K562 (cell line): ENCODE measurements at regions not wholly inside any gene's neighbourhood (a gene's known extent, or its start where the extent isn't known, plus 50 kb on each side); places are given as distances from the start of the nearest gene placed in this dataset.
A peak's percentile ranks its signal among the peaks of the same experiment; 100 is the strongest.

Experiments used
- ATAC-seq: fragments of 200-7000 bp; cut with Tn5 transposase; 3 replicates; pipeline ENCODE4 v1.9.1; 2020; ENCODE audit warnings: moderate library complexity
- BruUV-seq: library from RNA; stranded (reverse); fragments of 400-500 nt; replicated peaks from 2 replicates; lab custom pipeline; 2021; lab: Mats Ljungman, UMichigan
- CTCF ChIA-PET: fragments of 300-600 bp; formaldehyde crosslinking; extraction: SDS; loops from one replicate; lab custom pipeline; 2021; ENCODE audit warnings: low intra/inter-chr PET ratio; lab: Yijun Ruan, JAX
- POLR2A ChIA-PET: fragments of 300-600, 350-650 bp; sonication (Branson Sonifier 250); formaldehyde crosslinking; extraction: SDS; loops from one replicate; lab custom pipeline; 2021; ENCODE audit warnings: antibody characterized with exemption, inconsistent platforms; lab: Yijun Ruan, JAX
- DNase-seq, 4 experiments: peaks; one replicate each; pipeline versions ENCODE4 v3.0.0 to v3.0.0-alpha.2; 2011 to 2018; ENCODE audit warnings: low spot score in 3 of 4, mixed read lengths in 3 of 4; ENCODE audit errors: extremely low read depth in 1 of 4
- FAIRE-seq: peaks from 2 replicates; lab custom pipeline; 2011; peaks lifted over from hg19 to GRCh38; lab: Jason Lieb, UNC
- H2AFZ ChIP-seq: 2 replicates; pipeline ENCODE4 v1.6.0; 2011; ENCODE audit warnings: low read depth, low read length, control low read depth, inconsistent platforms
- H3K27ac ChIP-seq: fragments of 200-600 bp; 3 replicates; pipeline ENCODE4 v1.8.0; 2011; ENCODE audit warnings: low read depth, mild to moderate bottlenecking, control low read depth, inconsistent platforms, low read length, moderate library complexity, mixed read lengths; ENCODE audit errors: extremely low read depth
- H3K27me3 ChIP-seq, 2 experiments: fragments of 300-600 bp in 1 of 2; 2 replicates in 1 of 2; 3 replicates in 1 of 2; pipeline versions ENCODE4 v1.6.0 to v1.8.0; 2011; ENCODE audit warnings: inconsistent platforms in 2 of 2, low read length in 2 of 2, mild to moderate bottlenecking in 1 of 2, mixed read lengths in 1 of 2, moderate library complexity in 1 of 2; ENCODE audit not compliant: control insufficient read depth in 2 of 2, insufficient read depth in 2 of 2
- H3K36me3 ChIP-seq: fragments of 300-600 bp; 3 replicates; pipeline ENCODE4 v1.8.0; 2011; ENCODE audit warnings: mild to moderate bottlenecking, low read length, inconsistent platforms; ENCODE audit not compliant: control insufficient read depth, insufficient read depth
- H3K4me1 ChIP-seq, 2 experiments: fragments of 200-600 bp in 1 of 2; replicated peaks in 1 of 2; 2 replicates in 1 of 2; 3 replicates in 1 of 2; pipeline versions ENCODE4 v1.5.1 to v1.8.0; 2011; ENCODE audit warnings: inconsistent platforms in 2 of 2, low read length in 2 of 2, mild to moderate bottlenecking in 1 of 2, mixed read lengths in 1 of 2, moderate library complexity in 1 of 2; ENCODE audit not compliant: control insufficient read depth in 2 of 2, insufficient read depth in 2 of 2
- H3K4me2 ChIP-seq: 2 replicates; pipeline ENCODE4 v1.6.1; 2011; ENCODE audit warnings: low read length, control low read depth, inconsistent platforms, mixed read lengths; ENCODE audit not compliant: insufficient read depth
- H3K4me3 ChIP-seq: fragments of 200-600 bp; sonication (generic), shearing (Covaris generic); 2 replicates; pipeline ENCODE4 v1.5.1; 2016; ENCODE audit warnings: control low read depth, inconsistent platforms
- H3K79me2 ChIP-seq: fragments of 200-600 bp; 3 replicates; pipeline ENCODE4 v1.8.0; 2011; ENCODE audit warnings: low read length, inconsistent platforms; ENCODE audit not compliant: control insufficient read depth, insufficient read depth
- H3K9ac ChIP-seq, 2 experiments: 2 replicates each; pipeline versions ENCODE4 v1.6.0 to v1.6.1; 2011; ENCODE audit warnings: low read depth in 2 of 2, low read length in 2 of 2, control low read depth in 1 of 2, inconsistent platforms in 1 of 2, mild to moderate bottlenecking in 1 of 2, mixed read lengths in 1 of 2; ENCODE audit not compliant: insufficient read depth in 1 of 2
- H3K9me1 ChIP-seq: one replicate; pipeline ENCODE4 v1.6.0; 2011; ENCODE audit warnings: inconsistent platforms, mild to moderate bottlenecking, low read length, moderate library complexity; ENCODE audit not compliant: control insufficient read depth, insufficient read depth
- H3K9me3 ChIP-seq: replicated peaks from 2 replicates; pipeline ENCODE4 v1.5.1; 2011; ENCODE audit warnings: low read depth, low read length, inconsistent platforms; ENCODE audit not compliant: control insufficient read depth, insufficient read depth
- H4K20me1 ChIP-seq: replicated peaks from 2 replicates; pipeline ENCODE4 v1.6.1; 2011; ENCODE audit warnings: low read length, inconsistent platforms, mixed read lengths; ENCODE audit not compliant: control insufficient read depth, insufficient read depth
- BCL6 ChIP-seq: fragments of 250-450 bp; sonication (Bioruptor Pico); IDR thresholded peaks from 2 replicates; pipeline ENCODE4 v1.4.0; 2020
- BCOR ChIP-seq: fragments of 450-650 bp; IDR thresholded peaks from 2 replicates; pipeline ENCODE4 v1.6.1; 2016
- CBFB ChIP-seq: sonication (generic); formaldehyde crosslinking; IDR thresholded peaks from 2 replicates; pipeline ENCODE4 v1.4.0; 2020; ENCODE audit warnings: mild to moderate bottlenecking, missing genetic modification reagents
- ETV5 ChIP-seq: sonication (generic); formaldehyde crosslinking; IDR thresholded peaks from 2 replicates; pipeline ENCODE4 v1.4.0; 2020; ENCODE audit warnings: low read depth, mild to moderate bottlenecking, missing genetic modification reagents
- PCBP1 ChIP-seq: fragments of 200-400 bp; formaldehyde crosslinking; IDR thresholded peaks from 2 replicates; pipeline ENCODE4 v1.6.1; 2018; ENCODE audit warnings: mild to moderate bottlenecking, low read depth, low read length; ENCODE audit not compliant: poor library complexity, severe bottlenecking
- POLR2H ChIP-seq: IDR thresholded peaks from 2 replicates; pipeline ENCODE4 v1.6.1; 2016; ENCODE audit warnings: missing genetic modification characterization, low read depth, mild to moderate bottlenecking, control low read depth, missing compliant biosample characterization, moderate library complexity
- SREBF2 ChIP-seq: sonication (generic); formaldehyde crosslinking; IDR thresholded peaks from 2 replicates; pipeline ENCODE4 v1.4.0; 2020; ENCODE audit warnings: mild to moderate bottlenecking, missing genetic modification reagents
- SRSF3 ChIP-seq: fragments of 200-400 bp; formaldehyde crosslinking; IDR thresholded peaks from 2 replicates; pipeline ENCODE4 v1.6.1; 2016; ENCODE audit warnings: mild to moderate bottlenecking, low read length, moderate library complexity; ENCODE audit not compliant: insufficient read depth
- SRSF9 ChIP-seq: fragments of 200-400 bp; formaldehyde crosslinking; IDR thresholded peaks from 2 replicates; pipeline ENCODE4 v1.6.1; 2017; ENCODE audit warnings: low read depth, low read length, borderline replicate concordance
- ZNF274 ChIP-seq: IDR thresholded peaks from 2 replicates; pipeline ENCODE4 v1.6.1; 2011; ENCODE audit warnings: low read depth, mild to moderate bottlenecking, low read length, moderate library complexity, borderline replicate concordance
- ZNF75A ChIP-seq: fragments of 450-650 bp; formaldehyde crosslinking; IDR thresholded peaks from 2 replicates; pipeline ENCODE4 v1.4.0; 2020; ENCODE audit warnings: mild to moderate bottlenecking
- WGBS: fragments of 100-300 bp; shearing (Covaris generic); methylation state at CpG from one replicate; pipeline ENCODE4 v1.1.6; 2016; ENCODE audit warnings: low coverage, mixed read lengths; ENCODE audit not compliant: insufficient coverage; ENCODE audit errors: missing lambda C conversion rate; 5-methylcytosine and 5-hydroxymethylcytosine counted together
- in situ Hi-C: fragments of 300-500 bp; cut with MboI; formaldehyde crosslinking; loops from 4 replicates; pipeline ENCODE4 v1.15.0; 2018; ENCODE audit warnings: inconsistent platforms, mixed read lengths
- intact Hi-C: fragments of 100-400 bp; cut with micrococcal nuclease; formaldehyde crosslinking; loops from 2 replicates; pipeline ENCODE4 v1.14.2; 2022
- TF ChIP-seq, protein P1 (sequence below): fragments of 450-650 bp; formaldehyde crosslinking; IDR thresholded peaks from 2 replicates; pipeline ENCODE4 v1.4.0; 2020; ENCODE audit warnings: mild to moderate bottlenecking, moderate library complexity
- TF ChIP-seq, protein P2 (sequence below), 3 experiments: IDR thresholded peaks in 2 of 3; conservative IDR thresholded peaks in 1 of 3; 2 replicates each; pipeline ENCODE4 v1.5.1; 2011 to 2012; ENCODE audit warnings: low read length in 3 of 3, mild to moderate bottlenecking in 3 of 3, control low read depth in 2 of 3, improper control_type of control experiment in 1 of 3, inconsistent platforms in 1 of 3, low read depth in 1 of 3, mixed read lengths in 1 of 3, moderate library complexity in 1 of 3; ENCODE audit not compliant: insufficient read depth in 2 of 3
- TF ChIP-seq, protein P3 (sequence below): fragments of 450-650 bp; IDR thresholded peaks from 2 replicates; pipeline ENCODE4 v1.6.1; 2016; ENCODE audit warnings: mild to moderate bottlenecking
- TF ChIP-seq, protein P4 (sequence below): fragments of 450-650 bp; IDR thresholded peaks from 2 replicates; pipeline ENCODE4 v1.7.0; 2016; ENCODE audit warnings: borderline replicate concordance

DNA sequence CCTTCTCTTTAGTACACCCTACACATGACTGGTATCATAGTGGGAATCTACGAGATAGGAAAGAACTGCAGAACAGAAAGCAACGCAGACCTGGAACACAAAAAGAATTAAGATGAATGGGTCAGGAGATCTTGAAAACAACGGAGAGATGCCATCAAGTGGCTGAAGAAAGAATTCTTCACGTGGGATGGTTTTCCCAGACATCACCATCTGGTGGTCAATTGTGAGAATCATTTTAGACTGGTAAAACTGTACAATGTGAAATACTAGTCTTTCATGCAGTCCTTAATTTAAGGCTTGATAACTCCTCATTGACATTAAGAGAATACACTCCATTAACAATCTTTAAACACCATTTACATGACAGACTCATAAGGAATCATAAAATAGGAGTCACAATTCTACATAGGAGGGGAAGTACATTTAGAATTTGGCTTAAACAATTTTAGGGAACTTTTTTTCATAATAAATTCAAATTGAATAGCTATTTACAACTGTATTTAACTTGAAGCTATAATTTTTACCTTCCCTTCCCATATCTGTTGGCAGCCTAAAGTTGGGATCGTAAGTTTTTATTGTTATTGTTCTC lies 128.4 kb upstream of the TRPM3 start:
- in situ Hi-C loops (loop anchor here (5.0 kb wide), 1 partner anchor 613 kb away; no protein-coding TSS in a partner anchor), intact Hi-C loops (loop anchor here (1.0 to 5.0 kb wide), 3 partner anchors 238 to 609 kb away; no protein-coding TSS in a partner anchor)
- DNase-seq (peak; percentile 23 to 54 (median 36)), ATAC-seq (peak; percentile 79), FAIRE-seq (peak; percentile 74)
- CTCF ChIA-PET: interaction anchor here (0.9 to 2.3 kb wide), 3 partner anchors 325 to 609 kb away, joined by 3 to 9 read pairs (median 9); no protein-coding TSS in a partner anchor
- H2AFZ ChIP-seq: no peak overlapping the region
- H3K4me3 ChIP-seq: no peak overlapping the region
- H3K36me3 ChIP-seq: no peaks in the 10 kb centered on the region
- no peak overlapping the region for H3K9ac ChIP-seq
- H3K4me2 ChIP-seq: no peak overlapping the region
- 0% methylated on average over 5 of the region's 5 CpGs for WGBS
- POLR2A ChIA-PET: no interaction called here
- no peaks in the 10 kb centered on the region for H3K9me3 ChIP-seq
- no peaks in the 10 kb centered on the region for H4K20me1 ChIP-seq
- BruUV-seq: no TSS peak
- H3K27ac ChIP-seq: no peak overlapping the region
- H3K27me3 ChIP-seq: no peaks in the 10 kb centered on the region
- H3K9me1 ChIP-seq: no peaks in the 10 kb centered on the region
- H3K4me1 ChIP-seq: no peaks in the 10 kb centered on the region
- no peaks in the 10 kb centered on the region for H3K79me2 ChIP-seq
- TF ChIP-seq SRSF9 (no peak), ZNF274 (no peak), PCBP1 (no peak), SREBF2 (CRISPR knock-in tag) (no peak), SRSF3 (no peak), ETV5 (CRISPR knock-in tag) (no peak), ZNF75A (no peak), BCL6 (no peak), BCOR (no peak), CBFB (CRISPR knock-in tag) (no peak), POLR2H (no peak)
- TF ChIP-seq, protein P1, sequence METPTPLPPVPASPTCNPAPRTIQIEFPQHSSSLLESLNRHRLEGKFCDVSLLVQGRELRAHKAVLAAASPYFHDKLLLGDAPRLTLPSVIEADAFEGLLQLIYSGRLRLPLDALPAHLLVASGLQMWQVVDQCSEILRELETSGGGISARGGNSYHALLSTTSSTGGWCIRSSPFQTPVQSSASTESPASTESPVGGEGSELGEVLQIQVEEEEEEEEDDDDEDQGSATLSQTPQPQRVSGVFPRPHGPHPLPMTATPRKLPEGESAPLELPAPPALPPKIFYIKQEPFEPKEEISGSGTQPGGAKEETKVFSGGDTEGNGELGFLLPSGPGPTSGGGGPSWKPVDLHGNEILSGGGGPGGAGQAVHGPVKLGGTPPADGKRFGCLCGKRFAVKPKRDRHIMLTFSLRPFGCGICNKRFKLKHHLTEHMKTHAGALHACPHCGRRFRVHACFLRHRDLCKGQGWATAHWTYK (CRISPR knock-in tag): no peak
- TF ChIP-seq, protein P2, sequence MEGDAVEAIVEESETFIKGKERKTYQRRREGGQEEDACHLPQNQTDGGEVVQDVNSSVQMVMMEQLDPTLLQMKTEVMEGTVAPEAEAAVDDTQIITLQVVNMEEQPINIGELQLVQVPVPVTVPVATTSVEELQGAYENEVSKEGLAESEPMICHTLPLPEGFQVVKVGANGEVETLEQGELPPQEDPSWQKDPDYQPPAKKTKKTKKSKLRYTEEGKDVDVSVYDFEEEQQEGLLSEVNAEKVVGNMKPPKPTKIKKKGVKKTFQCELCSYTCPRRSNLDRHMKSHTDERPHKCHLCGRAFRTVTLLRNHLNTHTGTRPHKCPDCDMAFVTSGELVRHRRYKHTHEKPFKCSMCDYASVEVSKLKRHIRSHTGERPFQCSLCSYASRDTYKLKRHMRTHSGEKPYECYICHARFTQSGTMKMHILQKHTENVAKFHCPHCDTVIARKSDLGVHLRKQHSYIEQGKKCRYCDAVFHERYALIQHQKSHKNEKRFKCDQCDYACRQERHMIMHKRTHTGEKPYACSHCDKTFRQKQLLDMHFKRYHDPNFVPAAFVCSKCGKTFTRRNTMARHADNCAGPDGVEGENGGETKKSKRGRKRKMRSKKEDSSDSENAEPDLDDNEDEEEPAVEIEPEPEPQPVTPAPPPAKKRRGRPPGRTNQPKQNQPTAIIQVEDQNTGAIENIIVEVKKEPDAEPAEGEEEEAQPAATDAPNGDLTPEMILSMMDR (IDR thresholded peaks at IDR 0.05 in 2 of 3, conservative IDR thresholded peaks at IDR 0.05 in 1 of 3; ENCODE audit: insufficient read depth in 2 of 3, low read depth in 1 of 3, low read length in 3 of 3): peak; percentile 66 to 98 (median 97)
- TF ChIP-seq, protein P3, sequence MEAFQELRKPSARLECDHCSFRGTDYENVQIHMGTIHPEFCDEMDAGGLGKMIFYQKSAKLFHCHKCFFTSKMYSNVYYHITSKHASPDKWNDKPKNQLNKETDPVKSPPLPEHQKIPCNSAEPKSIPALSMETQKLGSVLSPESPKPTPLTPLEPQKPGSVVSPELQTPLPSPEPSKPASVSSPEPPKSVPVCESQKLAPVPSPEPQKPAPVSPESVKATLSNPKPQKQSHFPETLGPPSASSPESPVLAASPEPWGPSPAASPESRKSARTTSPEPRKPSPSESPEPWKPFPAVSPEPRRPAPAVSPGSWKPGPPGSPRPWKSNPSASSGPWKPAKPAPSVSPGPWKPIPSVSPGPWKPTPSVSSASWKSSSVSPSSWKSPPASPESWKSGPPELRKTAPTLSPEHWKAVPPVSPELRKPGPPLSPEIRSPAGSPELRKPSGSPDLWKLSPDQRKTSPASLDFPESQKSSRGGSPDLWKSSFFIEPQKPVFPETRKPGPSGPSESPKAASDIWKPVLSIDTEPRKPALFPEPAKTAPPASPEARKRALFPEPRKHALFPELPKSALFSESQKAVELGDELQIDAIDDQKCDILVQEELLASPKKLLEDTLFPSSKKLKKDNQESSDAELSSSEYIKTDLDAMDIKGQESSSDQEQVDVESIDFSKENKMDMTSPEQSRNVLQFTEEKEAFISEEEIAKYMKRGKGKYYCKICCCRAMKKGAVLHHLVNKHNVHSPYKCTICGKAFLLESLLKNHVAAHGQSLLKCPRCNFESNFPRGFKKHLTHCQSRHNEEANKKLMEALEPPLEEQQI: no peak
- TF ChIP-seq, protein P4, sequence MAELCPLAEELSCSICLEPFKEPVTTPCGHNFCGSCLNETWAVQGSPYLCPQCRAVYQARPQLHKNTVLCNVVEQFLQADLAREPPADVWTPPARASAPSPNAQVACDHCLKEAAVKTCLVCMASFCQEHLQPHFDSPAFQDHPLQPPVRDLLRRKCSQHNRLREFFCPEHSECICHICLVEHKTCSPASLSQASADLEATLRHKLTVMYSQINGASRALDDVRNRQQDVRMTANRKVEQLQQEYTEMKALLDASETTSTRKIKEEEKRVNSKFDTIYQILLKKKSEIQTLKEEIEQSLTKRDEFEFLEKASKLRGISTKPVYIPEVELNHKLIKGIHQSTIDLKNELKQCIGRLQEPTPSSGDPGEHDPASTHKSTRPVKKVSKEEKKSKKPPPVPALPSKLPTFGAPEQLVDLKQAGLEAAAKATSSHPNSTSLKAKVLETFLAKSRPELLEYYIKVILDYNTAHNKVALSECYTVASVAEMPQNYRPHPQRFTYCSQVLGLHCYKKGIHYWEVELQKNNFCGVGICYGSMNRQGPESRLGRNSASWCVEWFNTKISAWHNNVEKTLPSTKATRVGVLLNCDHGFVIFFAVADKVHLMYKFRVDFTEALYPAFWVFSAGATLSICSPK: no peak
